Left kidney (tissue), 1 donor: ENCODE measurements at regions not wholly inside any gene's neighbourhood (a gene's known extent, or its start where the extent isn't known, plus 50 kb on each side); places are given as distances from the start of the nearest gene placed in this dataset.

Experiments
- DNase-seq: peaks from one replicate; pipeline ENCODE4 v3.0.0-alpha.2; 2013

- no peak for DNase-seq
These were observed 498.1 kb upstream of the TNC start for GRCh38 chr9:115615821-115616665.

GRCh38 chr9:115616666-115617239, 498.8 kb upstream of the TNC start:
- DNase-seq, result no peak

GRCh38 chr9:115625251-115625650, 507.3 kb upstream of the TNC start:
- DNase-seq, result no peak

GRCh38 chr9:115625954-115626353, 508.0 kb upstream of the TNC start:
- no peak for DNase-seq

GRCh38 chr9:115627511-115627910, 509.6 kb upstream of the TNC start:
- DNase-seq, result no peak

- DNase-seq, result no peak
These were observed 510.5 kb upstream of the TNC start for GRCh38 chr9:115628426-115628825.

GRCh38 chr9:115629879-115630840, 512.2 kb upstream of the TNC start:
- DNase-seq, result no peak

GRCh38 chr9:115632391-115632790, 514.4 kb upstream of the TNC start:
- no peak for DNase-seq

GRCh38 chr9:115633104-115633503, 515.1 kb upstream of the TNC start:
- DNase-seq, result no peak

- no peak for DNase-seq
These were observed 517.8 kb upstream of the PAPPA start for GRCh38 chr9:115635680-115636383.

- no peak for DNase-seq
These were observed 517.0 kb upstream of the PAPPA start for GRCh38 chr9:115636596-115636995.

GRCh38 chr9:115637661-115638060, 515.9 kb upstream of the PAPPA start:
- no peak for DNase-seq

- no peak for DNase-seq
These were observed 512.7 kb upstream of the PAPPA start for GRCh38 chr9:115640887-115641286.

- DNase-seq, result no peak
These were observed 511.3 kb upstream of the PAPPA start for GRCh38 chr9:115642285-115642684.

GRCh38 chr9:115643948-115644727, 509.5 kb upstream of the PAPPA start:
- no peak for DNase-seq

GRCh38 chr9:115649991-115650472, 503.6 kb upstream of the PAPPA start:
- no peak for DNase-seq

GRCh38 chr9:115650768-115651167, 502.8 kb upstream of the PAPPA start:
- DNase-seq, result no peak

GRCh38 chr9:115651461-115651860, 502.1 kb upstream of the PAPPA start:
- no peak for DNase-seq

- DNase-seq, result no peak
These were observed 500.4 kb upstream of the PAPPA start for GRCh38 chr9:115653171-115653606.

GRCh38 chr9:115657695-115658094, 495.9 kb upstream of the PAPPA start:
- DNase-seq, result no peak

- DNase-seq, result no peak
These were observed 488.1 kb upstream of the PAPPA start for GRCh38 chr9:115665519-115665918.
